ENCODE measurements at regions not wholly inside any gene's neighbourhood (a gene's known extent, or its start where the extent isn't known, plus 50 kb on each side); places are given as distances from the start of the nearest gene placed in this dataset.
"Not testable (repeated sequence)": the region's sequence is repeated elsewhere in the genome, so short reads cannot be mapped to it uniquely, and the experiment has no call there.

- no peak for DNase-seq (ENCODE audit: low spot score)
Observed at GRCh38 chrX:140447150-140447549, 57.7 kb downstream of the SOX3 start.

- DNase-seq (ENCODE audit: low spot score), result no peak
Observed at GRCh38 chrX:140440876-140441275, 64.0 kb downstream of the SOX3 start.

GRCh38 chrX:140439476-140439875 is 65.4 kb downstream of the SOX3 start:
- no peak for DNase-seq (ENCODE audit: low spot score)

GRCh38 chrX:140434347-140434746 is 70.5 kb downstream of the SOX3 start:
- no peak for DNase-seq (ENCODE audit: low spot score)

GRCh38 chrX:140433582-140433981 is 71.3 kb downstream of the SOX3 start:
- DNase-seq (ENCODE audit: low spot score), result no peak

- DNase-seq (ENCODE audit: low spot score), result no peak
Observed at GRCh38 chrX:140432346-140433175, 72.3 kb downstream of the SOX3 start.

- no peak for DNase-seq (ENCODE audit: low spot score)
Observed at GRCh38 chrX:140431521-140431920, 73.3 kb downstream of the SOX3 start.

GRCh38 chrX:140425712-140426395 is 79.0 kb downstream of the SOX3 start:
- DNase-seq (ENCODE audit: low spot score), result no peak

GRCh38 chrX:140422501-140422900 is 82.4 kb downstream of the SOX3 start:
- no peak for DNase-seq (ENCODE audit: low spot score)

- not testable (repeated sequence) for DNase-seq (ENCODE audit: low spot score)
Observed at GRCh38 chrX:140402131-140402530, 102.7 kb downstream of the SOX3 start.

GRCh38 chrX:140396326-140396725 is 108.5 kb downstream of the SOX3 start:
- DNase-seq (ENCODE audit: low spot score), result not testable (repeated sequence)

- DNase-seq (ENCODE audit: low spot score), result no peak
Observed at GRCh38 chrX:140393507-140393906, 111.4 kb downstream of the SOX3 start.

- DNase-seq (ENCODE audit: low spot score), result no peak
Observed at GRCh38 chrX:140391313-140391712, 113.6 kb downstream of the SOX3 start.

GRCh38 chrX:140389331-140389730 is 115.5 kb downstream of the SOX3 start:
- no peak for DNase-seq (ENCODE audit: low spot score)

GRCh38 chrX:140362861-140363260 is 142.0 kb downstream of the SOX3 start:
- DNase-seq (ENCODE audit: low spot score), result no peak

- no peak for DNase-seq (ENCODE audit: low spot score)
Observed at GRCh38 chrX:140360924-140361323, 143.9 kb downstream of the SOX3 start.

- DNase-seq (ENCODE audit: low spot score), result no peak
Observed at GRCh38 chrX:140360284-140360683, 144.6 kb downstream of the SOX3 start.

GRCh38 chrX:140355922-140356321 is 148.9 kb downstream of the SOX3 start:
- DNase-seq (ENCODE audit: low spot score), result no peak

GRCh38 chrX:140355429-140355828 is 149.4 kb downstream of the SOX3 start:
- DNase-seq (ENCODE audit: low spot score), result no peak

- no peak for DNase-seq (ENCODE audit: low spot score)
Observed at GRCh38 chrX:140354431-140355120, 150.3 kb downstream of the SOX3 start.

GRCh38 chrX:140346729-140347128 is 158.1 kb downstream of the SOX3 start:
- DNase-seq (ENCODE audit: low spot score), result no peak

GRCh38 chrX:140343226-140343868 is 161.5 kb downstream of the SOX3 start:
- no peak for DNase-seq (ENCODE audit: low spot score)

Measured in activated CD4-positive, alpha-beta T cell treated with anti-CD3 and anti-CD28 coated beads, Interleukin-2, Interleukin-4, amounts not matched to agents 100 ng/mL and 50 ng/mL, durations not matched to agents 16 hours and 8 hours (primary cell).